ENCODE measurements at regions not wholly inside any gene's neighbourhood (a gene's known extent, or its start where the extent isn't known, plus 50 kb on each side); places are given as distances from the start of the nearest gene placed in this dataset.

DNA sequence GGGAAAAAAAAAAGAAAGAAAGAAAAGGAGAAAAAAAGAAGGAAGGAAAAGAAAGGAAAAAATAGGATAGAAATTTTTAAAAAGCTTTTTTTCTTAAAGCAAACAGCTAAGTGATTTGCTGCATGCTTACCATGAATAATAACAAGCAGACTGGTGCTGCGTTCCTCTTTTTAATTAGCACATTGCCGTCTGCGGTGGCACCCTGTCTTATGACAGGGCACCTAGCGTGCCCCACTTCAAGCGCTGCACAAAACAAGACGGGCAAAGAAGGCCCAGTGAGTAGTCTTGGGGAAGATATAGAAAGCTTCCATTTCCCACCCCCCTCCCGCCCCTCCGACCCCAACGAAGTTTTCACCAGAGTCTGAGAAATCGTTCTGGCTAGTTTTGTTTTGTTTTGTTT lies 513.9 kb downstream of the ZNF608 start:
- no peak for DNase-seq
- no peak for ATAC-seq (ENCODE audit: low FRiP score)
- Histone ChIP-seq H3K27ac (ENCODE audit: low read depth in 1 of 2, low read length in 2 of 2) (no peak overlapping the region), H3K4me3 (ENCODE audit: low read length in 2 of 2) (no peak overlapping the region), H3K36me3 (ENCODE audit: control insufficient read depth in 1 of 2, insufficient read depth in 2 of 2, low read length in 1 of 2) (no peaks in the 10 kb centered on the region), H3K27me3 (ENCODE audit: control insufficient read depth in 1 of 2, insufficient read depth in 2 of 2, low read length in 1 of 2) (no peaks in the 10 kb centered on the region), H3K9me3 (ENCODE audit: control insufficient read depth, low read length) (no peaks in the 10 kb centered on the region), H3K4me1 (ENCODE audit: control insufficient read depth in 1 of 2, insufficient read depth in 2 of 2, low read length in 2 of 2) (no peaks in the 10 kb centered on the region)
- 91 to 93% methylated on average over 10 of the region's 10 CpGs for WGBS, 2 donors
- intact Hi-C loops (cut with DNase I): no loop called here

DNA sequence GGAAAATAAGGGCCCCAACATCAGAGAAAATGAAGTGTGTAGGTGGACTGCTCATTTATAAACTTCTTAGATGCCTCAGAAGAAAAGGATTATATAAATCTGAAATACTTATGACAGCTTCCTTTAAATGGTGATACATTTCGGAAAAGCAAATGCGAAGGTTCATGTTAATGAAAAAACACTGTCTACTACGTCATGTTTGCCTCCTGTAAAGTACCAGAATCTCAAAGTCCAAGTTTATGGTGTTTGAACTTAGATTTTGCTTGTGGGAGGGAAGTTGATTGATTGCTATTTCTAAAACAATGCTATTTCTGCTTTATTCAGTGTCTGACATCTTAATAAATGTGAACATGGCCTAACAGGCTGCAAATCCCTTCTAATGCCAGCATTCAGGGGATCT lies 514.6 kb downstream of the ZNF608 start:
- ATAC-seq (ENCODE audit: low FRiP score) (no peak), DNase-seq (no peak)
- WGBS, 2 donors: 95 to 96% methylated on average over 3 of the region's 3 CpGs
- Histone ChIP-seq H3K27ac (ENCODE audit: low read depth in 1 of 2, low read length in 2 of 2) (no peak overlapping the region), H3K4me3 (ENCODE audit: low read length in 2 of 2) (no peak overlapping the region), H3K36me3 (ENCODE audit: control insufficient read depth in 1 of 2, insufficient read depth in 2 of 2, low read length in 1 of 2) (no peaks in the 10 kb centered on the region), H3K9me3 (ENCODE audit: control insufficient read depth, low read length) (no peaks in the 10 kb centered on the region), H3K27me3 (ENCODE audit: control insufficient read depth in 1 of 2, insufficient read depth in 2 of 2, low read length in 1 of 2) (no peaks in the 10 kb centered on the region), H3K4me1 (ENCODE audit: control insufficient read depth in 1 of 2, insufficient read depth in 2 of 2, low read length in 2 of 2) (no peaks in the 10 kb centered on the region)
- intact Hi-C loops (cut with DNase I): no loop called here

DNA sequence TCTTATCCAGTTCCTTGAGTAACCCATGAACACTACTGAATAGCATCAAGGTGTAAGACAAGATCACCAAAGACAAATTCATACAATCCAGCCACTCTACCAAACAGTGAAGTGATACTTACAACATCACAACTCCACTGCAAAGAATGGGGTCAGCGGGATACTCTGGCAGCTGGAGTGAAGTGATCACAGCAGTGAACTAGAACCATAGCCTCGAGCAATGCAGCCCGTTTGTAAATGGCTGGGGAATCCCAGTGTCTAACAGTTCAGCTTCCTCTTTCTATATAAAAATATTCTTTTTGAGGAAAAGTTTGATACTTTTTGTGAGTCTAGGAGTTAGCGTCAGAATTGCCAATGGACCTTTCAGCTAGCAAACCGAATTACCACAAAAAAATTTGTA lies 515.2 kb downstream of the ZNF608 start:
- Histone ChIP-seq H3K9me3 (ENCODE audit: control insufficient read depth, low read length) (no peaks in the 10 kb centered on the region), H3K4me3 (ENCODE audit: low read length in 2 of 2) (no peak overlapping the region), H3K27ac (ENCODE audit: low read depth in 1 of 2, low read length in 2 of 2) (no peak overlapping the region), H3K27me3 (ENCODE audit: control insufficient read depth in 1 of 2, insufficient read depth in 2 of 2, low read length in 1 of 2) (no peaks in the 10 kb centered on the region), H3K36me3 (ENCODE audit: control insufficient read depth in 1 of 2, insufficient read depth in 2 of 2, low read length in 1 of 2) (no peaks in the 10 kb centered on the region), H3K4me1 (ENCODE audit: control insufficient read depth in 1 of 2, insufficient read depth in 2 of 2, low read length in 2 of 2) (no peaks in the 10 kb centered on the region)
- DNase-seq: no peak
- 94 to 95% methylated on average over 5 of the region's 5 CpGs for WGBS, 2 donors
- ATAC-seq (ENCODE audit: low FRiP score): no peak
- intact Hi-C loops (cut with DNase I): no loop called here

DNA sequence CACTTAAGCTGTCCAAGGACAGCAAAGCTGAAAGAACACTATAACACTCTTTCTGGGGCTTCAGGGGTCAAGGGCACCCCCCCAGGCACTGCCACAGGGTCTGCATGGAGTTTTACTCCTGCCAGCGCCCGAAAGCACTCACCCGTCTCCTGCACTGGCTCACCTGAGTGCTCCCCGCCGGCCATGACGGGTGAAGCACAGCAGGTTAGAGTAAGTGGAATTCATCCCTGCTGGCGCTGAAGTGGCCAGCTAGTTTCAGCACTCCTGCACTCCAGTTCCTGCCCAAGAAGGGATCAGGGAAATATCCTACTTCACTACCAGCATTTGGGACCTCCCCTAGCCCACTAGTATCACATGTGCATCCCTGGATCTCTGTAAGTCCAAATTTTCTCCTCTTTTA lies 516.0 kb downstream of the ZNF608 start:
- H3K27ac ChIP-seq (ENCODE audit: low read depth in 1 of 2, low read length in 2 of 2): no peak overlapping the region
- intact Hi-C loops (cut with DNase I): no loop called here
- no peak for ATAC-seq (ENCODE audit: low FRiP score)
- H3K4me3 ChIP-seq (ENCODE audit: low read length in 2 of 2): no peak overlapping the region
- no peaks in the 10 kb centered on the region for H3K27me3 ChIP-seq (ENCODE audit: control insufficient read depth in 1 of 2, insufficient read depth in 2 of 2, low read length in 1 of 2)
- no peaks in the 10 kb centered on the region for H3K4me1 ChIP-seq (ENCODE audit: control insufficient read depth in 1 of 2, insufficient read depth in 2 of 2, low read length in 2 of 2)
- 84 to 93% methylated on average over 7 of the region's 7 CpGs for WGBS, 2 donors
- no peaks in the 10 kb centered on the region for H3K9me3 ChIP-seq (ENCODE audit: control insufficient read depth, low read length)
- no peaks in the 10 kb centered on the region for H3K36me3 ChIP-seq (ENCODE audit: control insufficient read depth in 1 of 2, insufficient read depth in 2 of 2, low read length in 1 of 2)
- DNase-seq: no peak

DNA sequence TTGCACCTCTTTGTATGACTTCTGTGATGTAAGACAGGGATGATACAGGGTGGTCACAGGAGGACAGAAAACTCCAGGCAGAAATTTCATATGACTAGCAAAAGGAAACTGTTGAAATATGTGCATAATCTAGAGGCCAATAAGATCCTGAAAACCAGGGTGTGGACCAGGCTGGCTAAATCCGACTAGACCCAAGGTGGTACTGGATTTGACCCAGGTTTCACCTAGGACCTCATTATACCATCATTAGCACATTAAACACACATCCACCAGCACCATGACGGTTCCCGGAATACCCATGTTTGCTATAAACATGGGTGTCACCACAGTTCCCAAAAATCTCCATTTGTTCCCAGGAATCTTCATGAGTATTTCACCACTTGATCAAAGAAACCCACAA lies 517.1 kb downstream of the ZNF608 start:
- H3K27ac ChIP-seq (ENCODE audit: low read depth in 1 of 2, low read length in 2 of 2): no peak overlapping the region
- no peaks in the 10 kb centered on the region for H3K9me3 ChIP-seq (ENCODE audit: control insufficient read depth, low read length)
- H3K4me1 ChIP-seq (ENCODE audit: control insufficient read depth in 1 of 2, insufficient read depth in 2 of 2, low read length in 2 of 2): no peaks in the 10 kb centered on the region
- H3K36me3 ChIP-seq (ENCODE audit: control insufficient read depth in 1 of 2, insufficient read depth in 2 of 2, low read length in 1 of 2): no peaks in the 10 kb centered on the region
- intact Hi-C loops (cut with DNase I): no loop called here
- no peak overlapping the region for H3K4me3 ChIP-seq (ENCODE audit: low read length in 2 of 2)
- no peaks in the 10 kb centered on the region for H3K27me3 ChIP-seq (ENCODE audit: control insufficient read depth in 1 of 2, insufficient read depth in 2 of 2, low read length in 1 of 2)
- WGBS, 2 donors: 95 to 98% methylated on average over 3 of the region's 3 CpGs
- ATAC-seq (ENCODE audit: low FRiP score): no peak
- no peak for DNase-seq

DNA sequence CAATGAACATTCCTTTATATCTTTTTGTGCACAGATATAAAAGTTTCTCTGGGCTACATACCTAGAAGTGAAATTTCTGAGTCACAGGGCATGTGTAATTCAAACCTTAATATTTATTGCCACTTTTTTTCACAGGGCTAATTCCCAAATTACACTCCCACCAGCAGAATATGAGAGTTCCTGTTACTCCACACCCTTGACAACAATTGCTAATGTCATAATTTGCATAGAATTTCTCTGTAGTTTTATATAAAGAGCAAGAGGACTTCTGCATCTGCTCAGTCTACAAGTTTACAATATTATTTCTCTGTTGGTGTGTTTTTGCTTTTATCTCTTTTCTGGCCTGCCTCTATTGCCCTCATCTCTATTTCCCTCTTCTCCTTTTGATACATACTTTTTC lies 518.5 kb downstream of the ZNF608 start:
- no peaks in the 10 kb centered on the region for H3K27me3 ChIP-seq (ENCODE audit: control insufficient read depth in 1 of 2, insufficient read depth in 2 of 2, low read length in 1 of 2)
- no peak overlapping the region for H3K27ac ChIP-seq (ENCODE audit: low read depth in 1 of 2, low read length in 2 of 2)
- no peaks in the 10 kb centered on the region for H3K36me3 ChIP-seq (ENCODE audit: control insufficient read depth in 1 of 2, insufficient read depth in 2 of 2, low read length in 1 of 2)
- DNase-seq (no peak), ATAC-seq (ENCODE audit: low FRiP score) (no peak)
- intact Hi-C loops (cut with DNase I): no loop called here
- no peaks in the 10 kb centered on the region for H3K9me3 ChIP-seq (ENCODE audit: control insufficient read depth, low read length)
- no peaks in the 10 kb centered on the region for H3K4me1 ChIP-seq (ENCODE audit: control insufficient read depth in 1 of 2, insufficient read depth in 2 of 2, low read length in 2 of 2)
- H3K4me3 ChIP-seq (ENCODE audit: low read length in 2 of 2): no peak overlapping the region

DNA sequence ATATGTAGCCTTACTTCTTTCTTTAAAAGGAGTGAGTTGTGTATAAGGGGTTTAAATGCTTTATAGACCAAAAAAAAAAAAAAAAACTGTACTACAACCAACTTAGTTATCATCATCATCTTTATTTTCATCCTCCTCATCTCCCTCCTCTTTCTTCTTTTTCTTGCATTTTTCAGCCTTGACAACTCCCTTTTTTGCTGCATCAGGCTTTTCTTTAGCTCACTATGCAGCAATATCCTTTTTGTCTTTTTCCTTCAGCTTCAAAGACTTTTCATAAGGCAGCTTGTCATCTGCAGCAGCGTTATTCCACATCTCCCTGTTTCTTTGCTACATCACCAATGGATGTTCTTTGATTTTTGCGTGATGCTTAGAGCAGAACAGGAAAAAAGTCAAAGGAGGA lies 526.0 kb downstream of the ZNF608 start:
- Histone ChIP-seq H3K27ac (ENCODE audit: low read depth in 1 of 2, low read length in 2 of 2) (no peak overlapping the region), H3K36me3 (ENCODE audit: control insufficient read depth in 1 of 2, insufficient read depth in 2 of 2, low read length in 1 of 2) (no peaks in the 10 kb centered on the region), H3K4me3 (ENCODE audit: low read length in 2 of 2) (no peak overlapping the region), H3K9me3 (ENCODE audit: control insufficient read depth, low read length) (no peaks in the 10 kb centered on the region), H3K4me1 (ENCODE audit: control insufficient read depth in 1 of 2, insufficient read depth in 2 of 2, low read length in 2 of 2) (no peaks in the 10 kb centered on the region), H3K27me3 (ENCODE audit: control insufficient read depth in 1 of 2, insufficient read depth in 2 of 2, low read length in 1 of 2) (no peaks in the 10 kb centered on the region)
- ATAC-seq (ENCODE audit: low FRiP score) (no peak), DNase-seq (no peak)
- WGBS, 2 donors: 69 to 84% methylated on average over 2 of the region's 2 CpGs
- intact Hi-C loops (cut with DNase I): no loop called here

DNA sequence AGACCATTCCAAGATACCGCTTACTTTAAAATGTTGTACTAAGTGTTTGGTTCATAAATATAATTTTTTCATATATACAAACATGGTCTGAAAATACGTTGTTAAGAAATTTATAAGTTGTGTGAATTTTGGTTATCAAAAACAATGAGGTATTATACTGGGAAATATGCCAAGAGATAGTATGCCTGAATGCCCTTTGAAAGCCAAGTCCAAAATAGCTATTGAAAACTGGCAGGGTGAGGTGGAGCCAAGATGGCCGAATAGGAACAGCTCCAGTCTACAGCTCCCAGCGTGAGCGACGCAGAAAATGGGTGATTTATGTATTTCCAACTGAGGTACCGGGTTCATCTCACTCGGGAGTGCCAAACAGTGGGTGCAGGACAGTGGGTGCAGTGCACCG lies 533.5 kb downstream of the ZNF608 start:
- ATAC-seq (ENCODE audit: low FRiP score) (no peak), DNase-seq (no peak)
- Histone ChIP-seq H3K9me3 (ENCODE audit: control insufficient read depth, low read length) (peaks cover 5% of the 10 kb centered on the region), H3K27me3 (ENCODE audit: control insufficient read depth in 1 of 2, insufficient read depth in 2 of 2, low read length in 1 of 2) (no peaks in the 10 kb centered on the region), H3K4me1 (ENCODE audit: control insufficient read depth in 1 of 2, insufficient read depth in 2 of 2, low read length in 2 of 2) (no peaks in the 10 kb centered on the region), H3K27ac (ENCODE audit: low read depth in 1 of 2, low read length in 2 of 2) (no peak overlapping the region), H3K36me3 (ENCODE audit: control insufficient read depth in 1 of 2, insufficient read depth in 2 of 2, low read length in 1 of 2) (no peaks in the 10 kb centered on the region), H3K4me3 (ENCODE audit: low read length in 2 of 2) (no peak overlapping the region)
- 15 to 29% methylated on average over 9 of the region's 9 CpGs for WGBS, 2 donors
- intact Hi-C loops (cut with DNase I): no loop called here

DNA sequence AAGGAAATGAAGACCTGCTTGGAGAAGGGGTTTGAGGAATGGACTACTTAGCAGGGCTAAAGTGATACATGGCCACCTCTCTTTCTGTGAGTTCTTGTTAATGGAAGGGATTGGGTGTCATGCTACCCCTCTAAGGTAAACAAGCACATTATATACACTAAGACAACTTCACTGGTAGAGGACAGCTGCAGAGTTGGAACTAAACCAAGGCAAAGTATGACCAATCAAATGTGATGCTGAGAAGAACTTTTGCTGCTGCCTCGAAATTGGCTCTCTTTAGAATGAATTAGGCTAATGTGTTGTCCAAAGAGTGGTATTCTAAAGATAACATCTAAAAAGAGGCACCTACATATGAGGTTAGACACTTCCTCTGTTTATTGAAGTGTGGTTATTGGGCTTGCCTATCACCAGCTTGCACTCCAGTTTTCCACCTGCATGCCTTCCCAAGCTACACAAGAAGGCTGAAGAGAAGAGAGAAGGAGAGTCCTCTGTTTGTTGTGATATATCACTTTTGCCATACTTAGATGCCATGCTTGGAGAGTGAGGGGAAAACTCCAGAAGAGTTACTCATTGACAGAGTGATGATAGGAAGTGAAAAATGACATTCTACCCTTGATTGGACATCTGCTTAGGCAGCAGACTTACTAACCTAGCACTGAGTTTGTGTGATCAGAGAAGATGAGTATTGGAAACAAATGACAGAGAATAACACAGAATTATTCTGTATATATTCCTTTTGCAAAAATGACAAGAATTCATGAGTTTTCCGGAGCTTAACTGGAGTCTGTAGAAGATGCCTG lies 536.1 kb downstream of the ZNF608 start:
- no peak for ATAC-seq (ENCODE audit: low FRiP score)

More for the DNA sequence above, 536.1 kb downstream of the ZNF608 start:
- 91 to 96% methylated on average over 2 of the region's 2 CpGs for WGBS, 2 donors
- Histone ChIP-seq H3K36me3 (ENCODE audit: control insufficient read depth in 1 of 2, insufficient read depth in 2 of 2, low read length in 1 of 2) (no peaks in the 10 kb centered on the region), H3K27me3 (ENCODE audit: control insufficient read depth in 1 of 2, insufficient read depth in 2 of 2, low read length in 1 of 2) (no peaks in the 10 kb centered on the region), H3K27ac (ENCODE audit: low read depth in 1 of 2, low read length in 2 of 2) (no peak overlapping the region), H3K4me1 (ENCODE audit: control insufficient read depth in 1 of 2, insufficient read depth in 2 of 2, low read length in 2 of 2) (no peaks in the 10 kb centered on the region), H3K4me3 (ENCODE audit: low read length in 2 of 2) (no peak overlapping the region), H3K9me3 (ENCODE audit: control insufficient read depth, low read length) (peaks cover 5% of the 10 kb centered on the region)
- no peak for DNase-seq
- intact Hi-C loops (cut with DNase I): no loop called here
